GM12878 (cell line): ENCODE measurements at regions not wholly inside any gene's neighbourhood (a gene's known extent, or its start where the extent isn't known, plus 50 kb on each side); places are given as distances from the start of the nearest gene placed in this dataset.

Experiments
- ATAC-seq: fragments of 200-7000 bp; cut with Tn5 transposase; 3 replicates; pipeline ENCODE4 v1.9.1; 2020; ENCODE audit warnings: mild to moderate bottlenecking, moderate library complexity
- BruUV-seq: library from RNA; stranded (reverse); fragments of 400-500 nt; replicated peaks from 2 replicates; lab custom pipeline; 2021; lab: Mats Ljungman, UMichigan
- CTCF ChIA-PET: fragments of 300-600 bp; sonication (Branson Sonifier 250); formaldehyde crosslinking; extraction: SDS; loops from one replicate; lab custom pipeline; 2021; ENCODE audit warnings: inconsistent platforms; lab: Yijun Ruan, JAX
- POLR2A ChIA-PET: fragments of 350-600 bp; formaldehyde crosslinking; extraction: SDS; loops from one replicate; lab custom pipeline; 2021; ENCODE audit warnings: inconsistent platforms; lab: Charles Lee
- RAD21 ChIA-PET: fragments of 300-600 bp; sonication (Branson Sonifier 250); formaldehyde crosslinking; loops from one replicate; lab custom pipeline; 2023; ENCODE audit warnings: antibody characterized with exemption; ENCODE audit not compliant: unreplicated experiment; lab: Charles Lee
- SMC1A ChIA-PET: fragments of 300-600 bp; sonication (Branson Sonifier 250); formaldehyde crosslinking; loops from one replicate; lab custom pipeline; 2023; ENCODE audit not compliant: unreplicated experiment, uncharacterized antibody; lab: Charles Lee
- DNase-seq: peaks from one replicate; pipeline ENCODE4 v3.0.0-alpha.2; 2011; ENCODE audit warnings: low read depth, low spot score
- FAIRE-seq: peaks from 3 replicates; lab custom pipeline; 2011; peaks lifted over from hg19 to GRCh38; lab: Jason Lieb, UNC
- H2AFZ ChIP-seq: 2 replicates; pipeline ENCODE4 v1.6.0; 2011; ENCODE audit warnings: low read depth, low read length, control low read depth; ENCODE audit not compliant: control insufficient read depth
- H3K27ac ChIP-seq: 2 replicates; pipeline ENCODE4 v1.5.1; 2011; ENCODE audit warnings: control low read depth; ENCODE audit not compliant: control insufficient read depth, insufficient read depth
- H3K27me3 ChIP-seq, 2 experiments: replicated peaks in 1 of 2; 2 replicates each; pipeline versions ENCODE4 v1.6.0 to v1.6.1; 2011; ENCODE audit warnings: low read length in 1 of 2; ENCODE audit not compliant: control insufficient read depth in 2 of 2, insufficient read depth in 2 of 2
- H3K36me3 ChIP-seq, 2 experiments: 2 replicates each; pipeline ENCODE4 v1.5.1; 2011; ENCODE audit warnings: low read length in 1 of 2; ENCODE audit not compliant: control insufficient read depth in 2 of 2, insufficient read depth in 2 of 2
- H3K4me1 ChIP-seq: 2 replicates; pipeline ENCODE4 v1.6.1; 2011; ENCODE audit warnings: mild to moderate bottlenecking, low read length, moderate library complexity, mixed read lengths; ENCODE audit not compliant: control insufficient read depth, insufficient read depth
- H3K4me2 ChIP-seq: 2 replicates; pipeline ENCODE4 v1.6.0; 2011; ENCODE audit warnings: control low read depth; ENCODE audit not compliant: control insufficient read depth, insufficient read depth
- H3K4me3 ChIP-seq: fragments of 200-600 bp; sonication (generic); 2 replicates; pipeline ENCODE4 v1.5.1; 2016
- H3K79me2 ChIP-seq: 2 replicates; pipeline ENCODE4 v1.6.0; 2011; ENCODE audit warnings: low read length; ENCODE audit not compliant: control insufficient read depth, insufficient read depth
- H3K9ac ChIP-seq: 2 replicates; pipeline ENCODE4 v1.8.0; 2011; ENCODE audit warnings: low read length, control low read depth, mixed read lengths; ENCODE audit not compliant: control insufficient read depth, insufficient read depth
- H3K9me3 ChIP-seq: replicated peaks from 3 replicates; pipeline ENCODE4 v1.5.1; 2011; ENCODE audit warnings: mild to moderate bottlenecking, low read length; ENCODE audit not compliant: control insufficient read depth, insufficient read depth
- H4K20me1 ChIP-seq: 2 replicates; pipeline ENCODE4 v1.6.0; 2011; ENCODE audit not compliant: control insufficient read depth, insufficient read depth
- CEBPB ChIP-seq, 2 experiments: fragments of 150-350 bp in 1 of 2; IDR thresholded peaks; 2 replicates each; pipeline ENCODE4 v1.6.1; 2012 to 2014; ENCODE audit warnings: low read depth in 2 of 2, low read length in 2 of 2, borderline replicate concordance in 1 of 2, inconsistent platforms in 1 of 2
- EP300 ChIP-seq, 2 experiments: fragments of 150-350 bp in 1 of 2; IDR thresholded peaks; 2 replicates each; pipeline ENCODE4 v1.6.1; 2011 to 2012; ENCODE audit warnings: low read depth in 2 of 2, low read length in 2 of 2, borderline replicate concordance in 1 of 2, improper control_type of control experiment in 1 of 2, inconsistent platforms in 1 of 2; ENCODE audit not compliant: control insufficient read depth in 1 of 2
- FOXK2 ChIP-seq: fragments of 450-650 bp; IDR thresholded peaks from 2 replicates; pipeline ENCODE4 v1.6.1; 2017; ENCODE audit warnings: mild to moderate bottlenecking, moderate library complexity
- NFXL1 ChIP-seq: fragments of 450-650 bp; IDR thresholded peaks from 2 replicates; pipeline ENCODE4 v1.6.1; 2017; ENCODE audit warnings: antibody characterized with exemption, mild to moderate bottlenecking, borderline replicate concordance
- in situ Hi-C: fragments of 300-500 bp; cut with MboI; formaldehyde crosslinking; loops from 9 replicates; pipeline ENCODE4 v1.14.3; 2018; ENCODE audit warnings: mixed read lengths
- intact Hi-C: fragments of 100-400 bp; cut with micrococcal nuclease; formaldehyde crosslinking; loops from one replicate; pipeline ENCODE4 v1.14.2; 2022; ENCODE audit not compliant: unreplicated experiment
- TF ChIP-seq, protein P1 (sequence below): IDR thresholded peaks from 2 replicates; pipeline ENCODE4 v1.6.1; 2012; ENCODE audit warnings: low read depth, low read length, improper control_type of control experiment

DNA sequence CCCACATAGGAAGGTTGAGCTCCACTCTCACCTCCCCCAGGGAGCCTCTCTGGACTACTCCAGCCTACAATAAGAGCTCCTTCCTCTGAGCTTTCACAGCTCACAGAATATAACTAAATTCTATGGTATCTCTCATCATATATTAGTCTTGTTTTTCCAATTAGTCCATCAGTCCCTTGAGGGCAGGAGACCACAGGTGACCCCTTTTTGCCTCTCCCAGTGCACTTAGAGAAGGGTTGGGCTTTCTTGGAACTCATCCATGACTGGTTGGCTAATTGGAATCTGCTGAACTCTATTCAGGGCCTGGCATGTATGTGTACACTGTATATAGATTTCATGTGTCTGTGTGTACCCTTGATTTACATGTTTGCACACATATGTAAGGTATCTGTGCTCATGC lies 50.4 kb upstream of the ARAP3 start:
- Histone ChIP-seq H2AFZ (no peak overlapping the region), H3K9ac (no peak overlapping the region), H3K36me3 (no peaks in the 10 kb centered on the region), H3K27me3 (peaks cover 0 to 5% of the 10 kb centered on the region in 2 experiments; a peak in 3 of 4 replicates), H3K4me3 (no peak overlapping the region), H3K27ac (no peak overlapping the region), H3K4me2 (no peak overlapping the region), H3K9me3 (no peaks in the 10 kb centered on the region), H3K79me2 (no peaks in the 10 kb centered on the region), H3K4me1 (no peaks in the 10 kb centered on the region), H4K20me1 (0 out of 2 replicates have a peak, but pooled peaks cover 8% of the 10 kb centered on the region)
- ChIA-PET SMC1A (no interaction called here), RAD21 (no interaction called here), POLR2A (no interaction called here), CTCF (interaction anchor here (0.9 to 2.4 kb wide), 4 partner anchors 31 to 146 kb away, joined by 3 to 7 read pairs (median 4); partner anchors contain the start of gene PCDH1)
- TF ChIP-seq NFXL1 (no peak), FOXK2 (no peak), CEBPB (IDR thresholded peaks at IDR 0.05; ENCODE audit: borderline replicate concordance in 1 of 2, low read depth in 2 of 2, low read length in 2 of 2) (no peak), EP300 (IDR thresholded peaks at IDR 0.05; ENCODE audit: borderline replicate concordance in 1 of 2, control insufficient read depth in 1 of 2, low read depth in 2 of 2, low read length in 2 of 2) (no peak)
- TF ChIP-seq, protein P1, sequence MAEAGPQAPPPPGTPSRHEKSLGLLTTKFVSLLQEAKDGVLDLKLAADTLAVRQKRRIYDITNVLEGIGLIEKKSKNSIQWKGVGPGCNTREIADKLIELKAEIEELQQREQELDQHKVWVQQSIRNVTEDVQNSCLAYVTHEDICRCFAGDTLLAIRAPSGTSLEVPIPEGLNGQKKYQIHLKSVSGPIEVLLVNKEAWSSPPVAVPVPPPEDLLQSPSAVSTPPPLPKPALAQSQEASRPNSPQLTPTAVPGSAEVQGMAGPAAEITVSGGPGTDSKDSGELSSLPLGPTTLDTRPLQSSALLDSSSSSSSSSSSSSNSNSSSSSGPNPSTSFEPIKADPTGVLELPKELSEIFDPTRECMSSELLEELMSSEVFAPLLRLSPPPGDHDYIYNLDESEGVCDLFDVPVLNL = no peak
- FAIRE-seq (no peak), DNase-seq (no peak), ATAC-seq (no peak)
- in situ Hi-C loops = no loop called here
- intact Hi-C loops = no loop called here
- BruUV-seq = no TSS peak
